ENCODE measurements at regions not wholly inside any gene's neighbourhood (a gene's known extent, or its start where the extent isn't known, plus 50 kb on each side); places are given as distances from the start of the nearest gene placed in this dataset.
"Not testable (repeated sequence)": the region's sequence is repeated elsewhere in the genome, so short reads cannot be mapped to it uniquely, and the experiment has no call there.

DNA sequence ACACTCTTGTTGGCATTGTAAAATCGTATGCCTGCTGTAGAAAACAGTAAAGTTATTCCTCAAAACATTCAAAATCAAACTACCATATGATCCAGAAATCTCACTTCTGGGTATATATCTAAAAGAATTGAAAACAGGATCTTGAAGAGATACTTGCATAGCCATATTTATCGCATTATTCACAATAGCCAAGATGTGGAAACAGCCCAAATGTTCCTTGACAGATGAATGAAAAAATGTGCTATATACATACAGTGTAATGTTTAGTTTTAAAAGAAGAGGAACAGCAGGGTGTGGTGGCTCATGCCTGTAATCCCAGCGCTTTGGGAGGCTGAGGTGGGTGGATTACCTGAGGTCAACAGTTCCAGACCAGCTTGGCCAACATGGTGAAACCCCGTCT, 234.1 kb upstream of the DAB2 start:
- no peak overlapping the region for H3K4me3 ChIP-seq (ENCODE audit: low read length)
- H3K4me1 ChIP-seq (ENCODE audit: control insufficient read depth, insufficient read depth, low read length) = no peaks in the 10 kb centered on the region
- no peaks in the 10 kb centered on the region for H3K36me3 ChIP-seq (ENCODE audit: control insufficient read depth, insufficient read depth, low read length)
- no peaks in the 10 kb centered on the region for H3K27me3 ChIP-seq (ENCODE audit: control insufficient read depth, insufficient read depth, low read length)
- no peak overlapping the region for H3K27ac ChIP-seq (ENCODE audit: low read length)
- DNase-seq = no peak
- 100% methylated on average over 1 of the region's 4 CpGs for WGBS (ENCODE audit: insufficient coverage, low lambda C conversion rate)
- H3K9me3 ChIP-seq (ENCODE audit: control insufficient read depth, low read depth, low read length) = no peaks in the 10 kb centered on the region

DNA sequence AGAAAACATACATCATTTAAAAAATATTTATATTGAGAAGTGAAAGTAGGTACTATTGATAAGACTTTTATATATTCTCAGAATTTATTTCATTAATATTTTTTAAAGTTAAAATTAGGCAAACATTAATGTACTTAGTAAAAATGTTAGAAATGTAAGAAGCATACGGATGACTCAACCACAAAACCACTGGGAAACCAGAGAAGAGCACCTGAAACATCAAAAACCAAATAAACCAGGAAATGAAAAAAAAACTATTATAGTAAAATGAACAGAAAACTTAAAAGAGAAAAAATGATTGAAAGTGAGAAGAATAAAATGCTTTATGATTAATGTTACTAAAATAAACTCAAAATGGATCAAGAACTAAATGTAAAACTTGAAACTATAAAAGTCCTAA, 233.2 kb upstream of the DAB2 start:
- H3K4me3 ChIP-seq (ENCODE audit: low read length) = no peak overlapping the region
- H3K9me3 ChIP-seq (ENCODE audit: control insufficient read depth, low read depth, low read length) = no peaks in the 10 kb centered on the region
- no peaks in the 10 kb centered on the region for H3K36me3 ChIP-seq (ENCODE audit: control insufficient read depth, insufficient read depth, low read length)
- WGBS (ENCODE audit: insufficient coverage, low lambda C conversion rate) = 100% methylated on average over 1 of the region's 1 CpG
- H3K27ac ChIP-seq (ENCODE audit: low read length) = no peak overlapping the region
- no peak for DNase-seq
- H3K4me1 ChIP-seq (ENCODE audit: control insufficient read depth, insufficient read depth, low read length) = no peaks in the 10 kb centered on the region
- H3K27me3 ChIP-seq (ENCODE audit: control insufficient read depth, insufficient read depth, low read length) = no peaks in the 10 kb centered on the region

DNA sequence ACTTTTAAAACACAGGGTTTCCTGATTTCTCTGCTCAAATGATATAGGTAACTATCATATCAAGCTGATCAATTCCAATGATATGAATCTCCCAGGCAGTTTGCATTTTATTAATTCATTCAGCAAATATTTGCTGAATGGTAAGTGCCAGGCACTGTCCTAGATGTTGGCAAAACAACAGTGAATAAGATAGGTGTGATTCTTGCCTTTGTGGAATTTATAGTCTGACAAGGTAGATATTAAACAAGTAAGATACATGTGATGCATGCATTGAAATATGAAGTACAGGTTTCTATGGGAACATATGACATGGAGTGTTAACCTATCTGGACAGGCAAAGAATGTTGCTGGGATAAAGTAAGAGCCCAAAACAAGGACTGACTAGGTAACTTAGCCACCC, 231.8 kb upstream of the DAB2 start:
- no peak overlapping the region for H3K4me3 ChIP-seq (ENCODE audit: low read length)
- H3K9me3 ChIP-seq (ENCODE audit: control insufficient read depth, low read depth, low read length) = no peaks in the 10 kb centered on the region

DNA sequence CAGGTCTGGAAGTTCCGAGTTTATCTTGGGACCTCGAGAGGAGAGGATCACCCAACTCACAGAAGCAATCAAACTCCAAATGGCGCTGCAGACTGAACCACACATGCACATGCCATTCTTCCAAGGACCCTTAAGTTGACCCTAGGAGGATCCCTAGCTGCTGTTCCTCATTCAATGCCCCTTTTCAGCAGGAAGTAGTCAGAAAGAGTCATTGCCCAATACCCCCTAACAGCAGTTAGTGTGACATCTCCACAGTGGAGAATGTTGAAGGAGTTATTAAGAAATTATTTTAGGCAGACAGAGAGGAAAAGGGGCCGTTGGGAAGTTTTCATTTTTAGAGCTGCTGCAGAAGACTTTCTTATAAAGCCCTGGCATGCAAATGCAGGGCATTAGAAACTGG, 229.9 kb upstream of the DAB2 start:
- H3K27ac ChIP-seq (ENCODE audit: low read length) = no peak overlapping the region
- no CpG with 5 or more reads among the region's 4 CpGs for WGBS (ENCODE audit: insufficient coverage, low lambda C conversion rate)
- DNase-seq = no peak

More for the DNA sequence above, 231.8 kb upstream of the DAB2 start:
- DNase-seq = no peak
- Histone ChIP-seq H3K4me1 (ENCODE audit: control insufficient read depth, insufficient read depth, low read length) (no peaks in the 10 kb centered on the region), H3K27ac (ENCODE audit: low read length) (no peak overlapping the region), H3K36me3 (ENCODE audit: control insufficient read depth, insufficient read depth, low read length) (no peaks in the 10 kb centered on the region), H3K27me3 (ENCODE audit: control insufficient read depth, insufficient read depth, low read length) (no peaks in the 10 kb centered on the region)

DNA sequence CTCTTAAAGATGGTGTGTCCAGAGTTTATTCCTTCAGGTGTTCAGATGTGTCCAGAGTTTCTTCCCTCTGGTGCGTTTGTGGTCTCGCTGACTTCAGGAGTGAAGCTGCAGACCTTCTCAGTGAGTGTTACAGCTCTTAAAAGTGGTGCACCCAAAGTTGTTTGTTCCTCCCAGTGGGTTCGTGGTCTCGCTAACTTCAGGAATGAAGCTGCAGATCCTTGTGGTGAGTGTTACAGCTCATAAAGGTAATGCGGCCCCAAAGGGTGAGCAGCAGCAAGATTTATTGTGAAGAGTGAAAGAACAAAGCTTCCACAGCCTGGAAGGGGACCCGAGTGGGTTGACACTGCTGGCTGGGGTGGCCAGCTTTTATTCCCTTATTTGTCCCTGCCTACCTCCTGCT, 227.7 kb upstream of the DAB2 start:
- not testable (repeated sequence) for DNase-seq; H3K36me3 ChIP-seq (ENCODE audit: control insufficient read depth, insufficient read depth, low read length); H3K4me3 ChIP-seq (ENCODE audit: low read length); H3K9me3 ChIP-seq (ENCODE audit: control insufficient read depth, low read depth, low read length); H3K27ac ChIP-seq (ENCODE audit: low read length); H3K27me3 ChIP-seq (ENCODE audit: control insufficient read depth, insufficient read depth, low read length); H3K4me1 ChIP-seq (ENCODE audit: control insufficient read depth, insufficient read depth, low read length)
- no CpG with 5 or more reads among the region's 6 CpGs for WGBS (ENCODE audit: insufficient coverage, low lambda C conversion rate)

More for the DNA sequence above, 229.9 kb upstream of the DAB2 start:
- no peak overlapping the region for H3K4me3 ChIP-seq (ENCODE audit: low read length)
- no peaks in the 10 kb centered on the region for H3K9me3 ChIP-seq (ENCODE audit: control insufficient read depth, low read depth, low read length)
- no peaks in the 10 kb centered on the region for H3K4me1 ChIP-seq (ENCODE audit: control insufficient read depth, insufficient read depth, low read length)
- no peaks in the 10 kb centered on the region for H3K27me3 ChIP-seq (ENCODE audit: control insufficient read depth, insufficient read depth, low read length)
- H3K36me3 ChIP-seq (ENCODE audit: control insufficient read depth, insufficient read depth, low read length) = no peaks in the 10 kb centered on the region

DNA sequence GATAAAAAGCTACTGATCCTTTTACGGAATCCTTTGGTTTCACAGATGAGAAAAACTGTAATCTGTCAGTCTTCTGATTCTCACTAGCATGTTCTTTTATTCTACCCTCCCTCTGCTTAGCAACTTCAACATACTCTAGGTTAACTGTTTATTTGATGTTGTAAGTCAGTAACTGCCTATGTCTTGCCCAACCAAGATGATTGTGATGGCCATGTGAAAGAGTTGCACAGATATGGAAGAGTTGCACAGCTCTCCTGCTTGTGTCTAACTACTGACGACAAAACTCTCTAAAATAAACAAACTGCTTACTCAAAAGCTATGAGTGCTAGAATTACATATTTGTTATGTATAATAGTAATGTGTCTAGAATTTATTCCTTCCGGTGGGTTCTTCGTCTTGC, 227.3 kb upstream of the DAB2 start:
- no peaks in the 10 kb centered on the region for H3K4me1 ChIP-seq (ENCODE audit: control insufficient read depth, insufficient read depth, low read length)
- H3K36me3 ChIP-seq (ENCODE audit: control insufficient read depth, insufficient read depth, low read length) = no peaks in the 10 kb centered on the region
- DNase-seq = no peak
- no peaks in the 10 kb centered on the region for H3K9me3 ChIP-seq (ENCODE audit: control insufficient read depth, low read depth, low read length)
- H3K27ac ChIP-seq (ENCODE audit: low read length) = no peak overlapping the region
- H3K4me3 ChIP-seq (ENCODE audit: low read length) = no peak overlapping the region
- no peaks in the 10 kb centered on the region for H3K27me3 ChIP-seq (ENCODE audit: control insufficient read depth, insufficient read depth, low read length)
- 100% methylated on average over 3 of the region's 4 CpGs for WGBS (ENCODE audit: insufficient coverage, low lambda C conversion rate)

DNA sequence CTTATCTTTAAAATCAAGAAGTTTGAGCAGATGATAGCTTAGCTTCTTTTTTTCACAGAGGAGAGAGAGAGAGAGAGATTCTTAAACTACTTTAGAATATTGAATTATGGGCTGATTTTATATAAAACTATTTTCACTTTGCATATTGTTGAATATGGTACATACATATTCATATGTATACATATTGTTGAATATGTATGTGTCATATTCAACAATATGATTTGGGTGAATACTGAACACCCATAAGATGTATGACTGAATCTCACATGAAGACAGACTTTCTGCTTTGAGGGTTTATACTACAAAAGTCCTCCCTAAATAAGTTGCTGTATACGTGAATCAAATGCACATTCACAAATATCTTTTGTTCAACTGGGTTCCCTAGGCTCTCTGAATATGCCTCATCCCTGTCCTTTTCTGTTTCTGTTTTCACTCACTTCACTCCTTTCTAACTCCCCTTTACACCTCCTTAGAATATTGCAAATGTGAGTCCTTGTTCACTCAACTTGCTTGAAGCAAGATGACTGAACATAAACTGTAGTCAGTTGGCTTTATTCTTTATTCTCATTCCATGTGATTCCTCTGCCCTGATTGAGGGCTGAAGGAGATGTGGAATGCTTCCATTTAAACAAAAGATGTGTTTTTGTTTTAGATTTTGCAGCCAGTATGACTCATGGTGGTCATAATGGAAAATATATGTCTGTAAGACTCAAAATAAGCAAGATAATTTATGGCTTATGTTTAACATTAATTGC, 225.4 kb upstream of the DAB2 start:
- Histone ChIP-seq H3K4me3 (ENCODE audit: low read length) (no peak overlapping the region), H3K9me3 (ENCODE audit: control insufficient read depth, low read depth, low read length) (no peaks in the 10 kb centered on the region), H3K27ac (ENCODE audit: low read length) (no peak overlapping the region), H3K36me3 (ENCODE audit: control insufficient read depth, insufficient read depth, low read length) (no peaks in the 10 kb centered on the region), H3K4me1 (ENCODE audit: control insufficient read depth, insufficient read depth, low read length) (no peaks in the 10 kb centered on the region), H3K27me3 (ENCODE audit: control insufficient read depth, insufficient read depth, low read length) (no peaks in the 10 kb centered on the region)
- WGBS (ENCODE audit: insufficient coverage, low lambda C conversion rate) = no CpG with 5 or more reads among the region's 1 CpG
- DNase-seq = no peak

DNA sequence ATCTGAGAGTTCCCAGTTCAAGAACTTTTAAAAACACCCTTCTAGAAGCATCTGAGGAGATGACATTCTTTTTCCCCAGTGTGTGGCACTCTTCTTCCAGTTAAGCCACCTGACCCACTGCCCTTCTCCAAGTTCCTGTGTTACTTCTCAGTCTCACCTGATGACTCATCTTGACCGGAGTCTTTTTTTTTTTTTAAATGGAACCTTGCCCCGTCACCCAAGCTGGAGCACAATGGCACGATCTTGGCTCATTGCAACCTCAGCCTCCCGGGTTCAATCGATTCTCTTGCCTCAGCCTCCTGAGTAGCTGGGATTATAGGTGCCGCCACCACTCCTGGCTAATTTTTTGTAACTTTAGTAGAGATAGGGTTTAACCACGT, 224.1 kb upstream of the DAB2 start:
- Histone ChIP-seq H3K9me3 (ENCODE audit: control insufficient read depth, low read depth, low read length) (no peaks in the 10 kb centered on the region), H3K4me1 (ENCODE audit: control insufficient read depth, insufficient read depth, low read length) (no peaks in the 10 kb centered on the region), H3K4me3 (ENCODE audit: low read length) (no peak overlapping the region), H3K36me3 (ENCODE audit: control insufficient read depth, insufficient read depth, low read length) (no peaks in the 10 kb centered on the region), H3K27ac (ENCODE audit: low read length) (peak overlapping the region; percentile 29), H3K27me3 (ENCODE audit: control insufficient read depth, insufficient read depth, low read length) (no peaks in the 10 kb centered on the region)
- WGBS (ENCODE audit: insufficient coverage, low lambda C conversion rate) = no CpG with 5 or more reads among the region's 7 CpGs
- DNase-seq = peak; percentile 71 to 78

DNA sequence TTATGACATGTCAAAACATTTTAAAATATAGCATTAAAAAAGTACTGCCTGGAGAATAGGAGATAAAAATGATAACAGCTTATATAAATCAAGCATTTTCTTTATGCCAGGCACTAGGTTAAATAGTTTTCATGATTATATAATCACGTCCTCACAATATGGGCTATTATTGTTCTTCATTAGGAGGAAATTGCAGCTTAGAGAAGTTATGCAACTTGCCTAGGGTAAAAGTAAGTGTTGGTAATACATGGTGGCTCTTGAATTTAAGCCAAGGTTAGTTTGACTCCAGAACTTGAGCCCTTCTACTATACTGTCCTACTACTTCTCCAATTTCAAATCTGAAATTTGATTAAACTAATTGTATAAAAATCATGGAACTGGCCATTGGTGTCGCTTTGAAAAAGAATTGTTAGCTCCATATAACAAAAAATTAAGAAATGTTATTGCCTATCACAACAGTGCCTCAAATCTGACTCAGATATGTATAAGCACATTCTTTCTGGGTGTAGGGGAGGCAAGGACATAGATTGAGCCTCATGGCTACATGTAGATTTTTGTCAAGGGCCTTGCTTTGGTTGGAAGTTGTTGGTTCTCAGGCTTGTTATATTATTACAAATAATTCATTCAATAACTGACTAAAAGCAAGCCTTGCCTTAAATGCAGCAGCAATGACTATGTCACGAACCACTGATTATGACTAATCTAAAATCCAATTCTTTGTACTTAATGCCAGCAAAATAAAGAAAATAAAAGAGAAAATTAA, 223.5 kb upstream of the DAB2 start:
- WGBS (ENCODE audit: insufficient coverage, low lambda C conversion rate) = 100% methylated on average over 2 of the region's 3 CpGs

DNA sequence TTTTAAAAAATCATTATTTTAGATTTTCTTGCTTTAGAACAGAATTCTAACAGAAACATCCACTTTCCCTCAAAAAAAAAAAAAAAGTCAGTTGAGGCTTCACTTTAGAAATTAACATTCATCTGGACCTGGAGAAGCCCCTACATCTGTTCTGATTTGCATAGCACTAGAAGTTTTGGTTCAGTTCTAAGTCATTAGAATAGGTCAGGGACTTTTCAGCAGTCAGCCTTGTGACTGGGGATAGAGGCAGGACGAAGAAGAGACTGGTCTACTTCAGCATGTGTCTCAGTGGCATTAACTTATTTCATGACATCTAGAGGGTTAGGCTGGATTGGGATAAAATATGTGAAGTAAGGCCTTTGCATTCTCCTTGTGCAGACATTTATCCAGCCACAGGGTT, 215.8 kb upstream of the DAB2 start:
- DNase-seq = no peak
- Histone ChIP-seq H3K9me3 (ENCODE audit: control insufficient read depth, low read depth, low read length) (no peaks in the 10 kb centered on the region), H3K36me3 (ENCODE audit: control insufficient read depth, insufficient read depth, low read length) (no peaks in the 10 kb centered on the region), H3K4me3 (ENCODE audit: low read length) (no peak overlapping the region), H3K4me1 (ENCODE audit: control insufficient read depth, insufficient read depth, low read length) (no peaks in the 10 kb centered on the region), H3K27me3 (ENCODE audit: control insufficient read depth, insufficient read depth, low read length) (no peaks in the 10 kb centered on the region), H3K27ac (ENCODE audit: low read length) (no peak overlapping the region)
- WGBS (ENCODE audit: insufficient coverage, low lambda C conversion rate) = no CpG with 5 or more reads among the region's 1 CpG

More for the DNA sequence above, 223.5 kb upstream of the DAB2 start:
- H3K4me1 ChIP-seq (ENCODE audit: control insufficient read depth, insufficient read depth, low read length) = no peaks in the 10 kb centered on the region
- H3K27me3 ChIP-seq (ENCODE audit: control insufficient read depth, insufficient read depth, low read length) = no peaks in the 10 kb centered on the region
- H3K9me3 ChIP-seq (ENCODE audit: control insufficient read depth, low read depth, low read length) = no peaks in the 10 kb centered on the region
- no peak overlapping the region for H3K4me3 ChIP-seq (ENCODE audit: low read length)
- no peak overlapping the region for H3K27ac ChIP-seq (ENCODE audit: low read length)
- H3K36me3 ChIP-seq (ENCODE audit: control insufficient read depth, insufficient read depth, low read length) = no peaks in the 10 kb centered on the region
- no peak for DNase-seq

Measured in large intestine (tissue), 3 donors.